Transverse colon (tissue), 4 donors: ENCODE measurements at regions not wholly inside any gene's neighbourhood (a gene's known extent, or its start where the extent isn't known, plus 50 kb on each side); places are given as distances from the start of the nearest gene placed in this dataset.

ENCODE experiments used
- DNase-seq: peaks from one replicate; pipeline ENCODE4 v3.0.0-alpha.2; 2019
- H3K27ac ChIP-seq, 4 donors: fragments of 200-600 bp; sonication (generic); 2 replicates each; pipeline ENCODE4 v1.5.1; 2016 to 2018; ENCODE audit warnings: inconsistent platforms in 4 of 4
- H3K27me3 ChIP-seq: fragments of 200-600 bp; sonication (generic); 2 replicates; pipeline ENCODE4 v1.5.1; 2017; ENCODE audit warnings: inconsistent platforms
- H3K36me3 ChIP-seq, 4 donors: fragments of 200-600 bp; sonication (generic); 2 replicates each; pipeline ENCODE4 v1.5.1; 2017 to 2019; ENCODE audit warnings: inconsistent platforms in 4 of 4
- H3K4me1 ChIP-seq, 4 donors: fragments of 200-600 bp; sonication (generic); 2 replicates each; pipeline ENCODE4 v1.5.1; 2017 to 2020; ENCODE audit warnings: inconsistent platforms in 4 of 4
- H3K4me3 ChIP-seq, 4 donors: fragments of 200-600 bp; sonication (generic); 1 replicate in 1 of 4; 2 replicates in 3 of 4; pipeline versions ENCODE4 v1.5.1 to v1.6.1; 2017 to 2019; ENCODE audit warnings: inconsistent platforms in 4 of 4
- H3K9me3 ChIP-seq, 2 donors: fragments of 200-600 bp; sonication (generic); 2 replicates each; pipeline ENCODE4 v1.5.1; 2017 to 2019; ENCODE audit warnings: inconsistent platforms in 2 of 2
- CTCF ChIP-seq, 5 experiments: fragments of 200-600 bp in 3 of 5; fragments of 450-650 bp in 2 of 5; sonication (generic) in 3 of 5; IDR thresholded peaks; 1 replicate in 2 of 5; 2 replicates in 3 of 5; pipeline ENCODE4 v1.5.1; 2016 to 2017; ENCODE audit warnings: antibody characterized with exemption in 5 of 5, inconsistent platforms in 3 of 5, mild to moderate bottlenecking in 2 of 5, moderate library complexity in 1 of 5
- EP300 ChIP-seq: sonication (generic); formaldehyde crosslinking; IDR thresholded peaks from one replicate; pipeline ENCODE4 v1.6.1; 2017; ENCODE audit warnings: antibody characterized with exemption, low read depth
- POLR2A ChIP-seq: fragments of 450-650 bp; IDR thresholded peaks from one replicate; pipeline ENCODE4 v1.6.1; 2016; ENCODE audit warnings: antibody characterized with exemption, mild to moderate bottlenecking, moderate library complexity
- POLR2AphosphoS5 ChIP-seq, 3 donors: sonication (generic); formaldehyde crosslinking; IDR thresholded peaks; one replicate each; pipeline ENCODE4 v1.6.1; 2016; ENCODE audit warnings: antibody characterized with exemption in 3 of 3
- WGBS, 2 donors: methylation state at CpG; one replicate each; pipeline ENCODE4 v1.1.5; 2018; ENCODE audit warnings: low coverage in 1 of 2; 5-methylcytosine and 5-hydroxymethylcytosine counted together
- in situ Hi-C, 4 donors: fragments of 200-750 bp; cut with MboI; loops; one replicate each; pipeline versions ENCODE4 v1.15.0 to v1.15.1; 2017; ENCODE audit warnings: low sequenced_read_pairs in 3 of 4, low pct_ligation_motif_present in 1 of 4, low pct_unique_long_range_greater_than_20kb in 1 of 4
- intact Hi-C: fragments of 100-400 bp; cut with DNase I; formaldehyde crosslinking; loops from one replicate; pipeline ENCODE4 v1.15.1; 2023; ENCODE audit warnings: low total_unique reads

- DNase-seq, result no peak
- no peak for TF ChIP-seq POLR2A
- TF ChIP-seq CTCF (IDR thresholded peaks at IDR 0.05), result peak; percentile 16 to 34 (median 28)
- H3K9me3 ChIP-seq, result no peaks in the 10 kb centered on the region
- H3K4me1 ChIP-seq, result no peaks in the 10 kb centered on the region
- H3K27me3 ChIP-seq, result no peaks in the 10 kb centered on the region
- no peak overlapping the region for H3K27ac ChIP-seq
- in situ Hi-C loops, result no loop called here
- intact Hi-C loops, result loop anchor here (5.0 kb wide), 1 partner anchor 918 kb away; no protein-coding TSS in a partner anchor
- H3K4me3 ChIP-seq, result no peak overlapping the region
- H3K36me3 ChIP-seq, result no peaks in the 10 kb centered on the region
Measured at GRCh38 chr10:89954787-89955566, 253.6 kb downstream of the KIF20B start.

- TF ChIP-seq POLR2AphosphoS5 (IDR thresholded peaks at IDR 0.05) (no peak), EP300 (no peak), CTCF (IDR thresholded peaks at IDR 0.05) (no peak), POLR2A (no peak)
Measured at GRCh38 chr10:89959433-89960110, 258.2 kb downstream of the KIF20B start.

GRCh38 chr10:89963451-89964102 is 262.2 kb downstream of the KIF20B start:
- Histone ChIP-seq H3K27ac (no peak overlapping the region), H3K4me1 (no peaks in the 10 kb centered on the region), H3K36me3 (no peaks in the 10 kb centered on the region), H3K4me3 (no peak overlapping the region), H3K27me3 (no peaks in the 10 kb centered on the region), H3K9me3 (no peaks in the 10 kb centered on the region)
- no peak for DNase-seq
- WGBS, 2 donors, result 65 to 81% methylated on average over 2 of the region's 2 CpGs
- intact Hi-C loops (no loop called here), in situ Hi-C loops (no loop called here)
- no peak for TF ChIP-seq POLR2A
- no peak for TF ChIP-seq CTCF (IDR thresholded peaks at IDR 0.05)
- no peak for TF ChIP-seq EP300
- TF ChIP-seq POLR2AphosphoS5 (IDR thresholded peaks at IDR 0.05), result no peak

More at GRCh38 chr10:89959433-89960110, 258.2 kb downstream of the KIF20B start:
- Histone ChIP-seq H3K4me3 (no peak overlapping the region), H3K27ac (no peak overlapping the region), H3K9me3 (no peaks in the 10 kb centered on the region), H3K27me3 (no peaks in the 10 kb centered on the region), H3K4me1 (no peaks in the 10 kb centered on the region), H3K36me3 (no peaks in the 10 kb centered on the region)
- DNase-seq, result no peak
- intact Hi-C loops (no loop called here), in situ Hi-C loops (no loop called here)
- WGBS, 2 donors, result 70 to 75% methylated on average over 7 of the region's 7 CpGs

- DNase-seq, result no peak
- Histone ChIP-seq H3K36me3 (no peaks in the 10 kb centered on the region), H3K9me3 (no peaks in the 10 kb centered on the region), H3K4me1 (no peaks in the 10 kb centered on the region), H3K27me3 (no peaks in the 10 kb centered on the region), H3K4me3 (no peak overlapping the region), H3K27ac (no peak overlapping the region)
- 91% methylated on average over 1 of the region's 1 CpG; no CpG with 5 or more reads in 1 of the 2 donors for WGBS, 2 donors
- intact Hi-C loops (no loop called here), in situ Hi-C loops (no loop called here)
- TF ChIP-seq POLR2AphosphoS5 (IDR thresholded peaks at IDR 0.05), result no peak
- no peak for TF ChIP-seq POLR2A
- no peak for TF ChIP-seq CTCF (IDR thresholded peaks at IDR 0.05)
- TF ChIP-seq EP300, result no peak
Measured at GRCh38 chr10:89966211-89966610, 264.8 kb downstream of the KIF20B start.
